ENCODE measurements at regions not wholly inside any gene's neighbourhood (a gene's known extent, or its start where the extent isn't known, plus 50 kb on each side); places are given as distances from the start of the nearest gene placed in this dataset.

- ATAC-seq = peak in 2 of 8 donors; percentile 10 to 17
Measured at GRCh38 chr6:167235421-167236238, 55.5 kb upstream of the UNC93A start.

GRCh38 chr6:167236239-167236571 is 54.9 kb upstream of the UNC93A start:
- DNase-seq = no peak
- Histone ChIP-seq H3K27ac (no peak overlapping the region), H3K36me3 (no peaks in the 10 kb centered on the region), H3K9me3 (no peaks in the 10 kb centered on the region), H3K4me3 (no peak overlapping the region), H3K4me1 (no peaks in the 10 kb centered on the region), H3K27me3 (peaks cover 0 to 30% (median 17%) of the 10 kb centered on the region in 7 donors)
- WGBS, 2 donors = 87 to 89% methylated on average over 16 of the region's 16 CpGs
- intact Hi-C loops (cut with DNase I) = no loop called here
- TF ChIP-seq, protein P1, sequence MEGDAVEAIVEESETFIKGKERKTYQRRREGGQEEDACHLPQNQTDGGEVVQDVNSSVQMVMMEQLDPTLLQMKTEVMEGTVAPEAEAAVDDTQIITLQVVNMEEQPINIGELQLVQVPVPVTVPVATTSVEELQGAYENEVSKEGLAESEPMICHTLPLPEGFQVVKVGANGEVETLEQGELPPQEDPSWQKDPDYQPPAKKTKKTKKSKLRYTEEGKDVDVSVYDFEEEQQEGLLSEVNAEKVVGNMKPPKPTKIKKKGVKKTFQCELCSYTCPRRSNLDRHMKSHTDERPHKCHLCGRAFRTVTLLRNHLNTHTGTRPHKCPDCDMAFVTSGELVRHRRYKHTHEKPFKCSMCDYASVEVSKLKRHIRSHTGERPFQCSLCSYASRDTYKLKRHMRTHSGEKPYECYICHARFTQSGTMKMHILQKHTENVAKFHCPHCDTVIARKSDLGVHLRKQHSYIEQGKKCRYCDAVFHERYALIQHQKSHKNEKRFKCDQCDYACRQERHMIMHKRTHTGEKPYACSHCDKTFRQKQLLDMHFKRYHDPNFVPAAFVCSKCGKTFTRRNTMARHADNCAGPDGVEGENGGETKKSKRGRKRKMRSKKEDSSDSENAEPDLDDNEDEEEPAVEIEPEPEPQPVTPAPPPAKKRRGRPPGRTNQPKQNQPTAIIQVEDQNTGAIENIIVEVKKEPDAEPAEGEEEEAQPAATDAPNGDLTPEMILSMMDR (IDR thresholded peaks at IDR 0.05) = no peak
- peak in 1 of 8 donors; percentile 19 for ATAC-seq

More at GRCh38 chr6:167235421-167236238, 55.5 kb upstream of the UNC93A start:
- H3K36me3 ChIP-seq = no peaks in the 10 kb centered on the region
- no peak for DNase-seq
- no peaks in the 10 kb centered on the region for H3K9me3 ChIP-seq
- H3K27me3 ChIP-seq = peaks cover 0 to 31% (median 13%) of the 10 kb centered on the region in 7 donors
- no peak overlapping the region for H3K4me3 ChIP-seq
- intact Hi-C loops (cut with DNase I) = no loop called here
- no peak overlapping the region for H3K27ac ChIP-seq
- TF ChIP-seq, protein P1 (IDR thresholded peaks at IDR 0.05) = no peak
- 92 to 93% methylated on average over 38 of the region's 38 CpGs for WGBS, 2 donors
- no peaks in the 10 kb centered on the region for H3K4me1 ChIP-seq

- TF ChIP-seq, protein P1 (IDR thresholded peaks at IDR 0.05) = no peak
- Histone ChIP-seq H3K27me3 (peaks cover 0 to 23% (median 20%) of the 10 kb centered on the region in 7 donors), H3K9me3 (no peaks in the 10 kb centered on the region), H3K4me3 (no peak overlapping the region), H3K36me3 (no peaks in the 10 kb centered on the region), H3K4me1 (no peaks in the 10 kb centered on the region), H3K27ac (no peak overlapping the region)
- no peak for ATAC-seq
- intact Hi-C loops (cut with DNase I) = no loop called here
- 86 to 90% methylated on average over 14 of the region's 14 CpGs for WGBS, 2 donors
- DNase-seq = no peak
Measured at GRCh38 chr6:167237438-167238145, 53.5 kb upstream of the UNC93A start.

DNA sequence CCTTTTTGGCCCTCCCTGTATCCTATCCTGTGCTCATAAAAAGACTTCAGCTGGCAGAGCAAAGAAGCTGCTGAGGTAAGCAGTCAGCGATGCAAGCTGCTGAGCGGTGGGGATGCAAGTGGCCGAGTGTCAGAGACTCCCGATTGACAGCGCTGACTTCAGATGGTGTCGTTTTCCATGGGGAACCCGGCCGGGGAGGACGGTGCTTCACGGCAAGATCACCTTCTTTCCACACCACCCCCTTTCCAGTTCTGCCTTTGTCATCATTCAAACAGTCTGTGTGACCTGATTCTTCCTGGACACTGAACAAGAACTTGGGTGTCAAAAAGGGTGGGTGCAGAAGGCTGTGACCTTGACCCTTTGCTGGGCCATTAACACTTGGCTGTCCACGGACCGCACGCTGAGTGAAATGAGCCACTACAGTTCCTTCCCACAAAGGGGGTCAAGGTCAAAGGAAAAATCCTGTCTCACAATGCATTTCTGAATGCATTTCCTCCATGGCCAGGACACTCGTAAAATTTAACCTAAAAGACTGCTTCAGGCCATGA is 52.9 kb upstream of the UNC93A start:
- WGBS, 2 donors = 43 to 45% methylated on average over 14 of the region's 14 CpGs
- no peak overlapping the region for H3K4me3 ChIP-seq
- ATAC-seq (peak in 1 of 8 donors; percentile 13), DNase-seq (no peak)
- no peak overlapping the region for H3K27ac ChIP-seq
- no peaks in the 10 kb centered on the region for H3K4me1 ChIP-seq
- H3K9me3 ChIP-seq = no peaks in the 10 kb centered on the region
- H3K27me3 ChIP-seq = peaks cover 0 to 23% (median 14%) of the 10 kb centered on the region in 7 donors
- H3K36me3 ChIP-seq = no peaks in the 10 kb centered on the region
- TF ChIP-seq, protein P1 (IDR thresholded peaks at IDR 0.05) = no peak
- intact Hi-C loops (cut with DNase I) = no loop called here

Measured in heart right ventricle (tissue), 16 donors.